HEK293 (cell line): ENCODE measurements at regions not wholly inside any gene's neighbourhood (a gene's known extent, or its start where the extent isn't known, plus 50 kb on each side); places are given as distances from the start of the nearest gene placed in this dataset.

Experiments used
- CTCF ChIA-PET: fragments of 350-600 bp; formaldehyde crosslinking; extraction: SDS; loops from one replicate; lab custom pipeline; 2021; ENCODE audit warnings: antibody characterized with exemption; lab: Yijun Ruan, JAX
- POLR2A ChIA-PET: fragments of 300-600 bp; formaldehyde crosslinking; extraction: SDS; loops from one replicate; lab custom pipeline; 2020; ENCODE audit warnings: antibody characterized with exemption, inconsistent platforms; lab: Yijun Ruan, JAX
- H3K27ac ChIP-seq: fragments of 200-500 bp; sonication (Bioruptor generic); 2 replicates; pipeline ENCODE4 v1.5.1; 2014; ENCODE audit warnings: low read depth, low read length, control low read depth, inconsistent platforms; ENCODE audit errors: extremely low read depth
- H3K36me3 ChIP-seq, 2 experiments: fragments of 200-500 bp in 1 of 2; sonication (Bioruptor generic) in 1 of 2; 1 replicate in 1 of 2; 2 replicates in 1 of 2; pipeline ENCODE4 v1.5.1; 2014 to 2017; ENCODE audit warnings: inconsistent platforms in 2 of 2, low read length in 2 of 2; ENCODE audit not compliant: control insufficient read depth in 2 of 2, insufficient read depth in 1 of 2
- H3K4me1 ChIP-seq: fragments of 200-500 bp; sonication (Bioruptor generic); 2 replicates; pipeline ENCODE4 v1.5.1; 2014; ENCODE audit warnings: mild to moderate bottlenecking, low read length, inconsistent platforms; ENCODE audit not compliant: control insufficient read depth, insufficient read depth
- H3K4me3 ChIP-seq: 2 replicates; pipeline ENCODE4 v1.5.1; 2011; ENCODE audit warnings: low read depth, mild to moderate bottlenecking, control low read depth, low read length, moderate library complexity
- H3K9me3 ChIP-seq: fragments of 200-500 bp; sonication (Bioruptor generic); 2 replicates; pipeline ENCODE4 v1.5.1; 2014; ENCODE audit warnings: low read depth, low read length, inconsistent platforms; ENCODE audit not compliant: control insufficient read depth, insufficient read depth
- BCL11B ChIP-seq: fragments of 450-650 bp; formaldehyde crosslinking; IDR thresholded peaks from 2 replicates; pipeline ENCODE4 v1.5.1; 2016; ENCODE audit warnings: low read depth, missing biosample characterization, missing genetic modification characterization
- KLF1 ChIP-seq: fragments of 450-650 bp; formaldehyde crosslinking; IDR thresholded peaks from 2 replicates; pipeline ENCODE4 v1.5.1; 2016; ENCODE audit warnings: missing biosample characterization, missing genetic modification characterization
- ZBTB44 ChIP-seq: fragments of 450-650 bp; IDR thresholded peaks from 2 replicates; pipeline ENCODE4 v1.5.1; 2018; ENCODE audit warnings: missing biosample characterization, mild to moderate bottlenecking, missing genetic modification characterization
- ZNF146 ChIP-seq: fragments of 450-650 bp; formaldehyde crosslinking; IDR thresholded peaks from 2 replicates; pipeline ENCODE4 v1.5.1; 2016; ENCODE audit warnings: missing biosample characterization, missing genetic modification characterization
- ZNF18 ChIP-seq: fragments of 450-650 bp; formaldehyde crosslinking; IDR thresholded peaks from 2 replicates; pipeline ENCODE4 v1.5.1; 2016; ENCODE audit warnings: missing biosample characterization, missing genetic modification characterization
- ZNF202 ChIP-seq: fragments of 450-650 bp; formaldehyde crosslinking; IDR thresholded peaks from 2 replicates; pipeline ENCODE4 v1.5.1; 2016; ENCODE audit warnings: missing biosample characterization, missing genetic modification characterization, borderline replicate concordance
- ZNF341 ChIP-seq: fragments of 450-650 bp; formaldehyde crosslinking; IDR thresholded peaks from 2 replicates; pipeline ENCODE4; 2016; ENCODE audit warnings: low read depth, missing biosample characterization, missing genetic modification characterization
- ZNF354C ChIP-seq: fragments of 450-650 bp; formaldehyde crosslinking; IDR thresholded peaks from 2 replicates; pipeline ENCODE4 v1.5.1; 2016; ENCODE audit warnings: missing biosample characterization, missing genetic modification characterization, low read depth, borderline replicate concordance
- ZNF433 ChIP-seq: fragments of 450-650 bp; formaldehyde crosslinking; IDR thresholded peaks from 2 replicates; pipeline ENCODE4 v1.5.1; 2016; ENCODE audit warnings: missing biosample characterization, missing genetic modification characterization, low read depth
- ZSCAN18 ChIP-seq: fragments of 450-650 bp; formaldehyde crosslinking; IDR thresholded peaks from 2 replicates; pipeline ENCODE4 v1.5.1; 2016; ENCODE audit warnings: missing biosample characterization, missing genetic modification characterization
- ZSCAN5A ChIP-seq: fragments of 450-650 bp; formaldehyde crosslinking; IDR thresholded peaks from 2 replicates; pipeline ENCODE4 v1.5.1; 2016; ENCODE audit warnings: missing biosample characterization, missing genetic modification characterization

- TF ChIP-seq ZSCAN5A (tag by site-specific recombination) (no peak), ZNF433 (tag by site-specific recombination) (no peak), ZNF354C (tag by site-specific recombination) (no peak), ZSCAN18 (tag by site-specific recombination) (no peak), KLF1 (tag by site-specific recombination) (no peak), ZNF202 (tag by site-specific recombination) (no peak), ZNF341 (tag by site-specific recombination) (no peak)
- no peak overlapping the region for H3K27ac ChIP-seq
- H3K9me3 ChIP-seq, result no peaks in the 10 kb centered on the region
- H3K4me3 ChIP-seq, result no peak overlapping the region
- POLR2A ChIA-PET, result no interaction called here
- H3K36me3 ChIP-seq, result no peaks in the 10 kb centered on the region
- CTCF ChIA-PET, result no interaction called here
- H3K4me1 ChIP-seq, result no peaks in the 10 kb centered on the region
Measured at GRCh38 chr2:136052369-136053362, 65.3 kb downstream of the CXCR4 start.

GRCh38 chr2:136051725-136052048 is 66.3 kb upstream of the DARS1 start:
- no peak overlapping the region for H3K4me3 ChIP-seq
- POLR2A ChIA-PET, result no interaction called here
- no peaks in the 10 kb centered on the region for H3K9me3 ChIP-seq
- H3K36me3 ChIP-seq, result no peaks in the 10 kb centered on the region
- CTCF ChIA-PET, result no interaction called here
- no peaks in the 10 kb centered on the region for H3K4me1 ChIP-seq
- TF ChIP-seq ZSCAN18 (tag by site-specific recombination) (no peak), ZNF18 (tag by site-specific recombination) (no peak), ZBTB44 (tag by site-specific recombination) (no peak), ZNF146 (tag by site-specific recombination) (no peak), ZNF202 (tag by site-specific recombination) (no peak), BCL11B (tag by site-specific recombination) (no peak)
- no peak overlapping the region for H3K27ac ChIP-seq
